ENCODE measurements at regions not wholly inside any gene's neighbourhood (a gene's known extent, or its start where the extent isn't known, plus 50 kb on each side); places are given as distances from the start of the nearest gene placed in this dataset.

DNA sequence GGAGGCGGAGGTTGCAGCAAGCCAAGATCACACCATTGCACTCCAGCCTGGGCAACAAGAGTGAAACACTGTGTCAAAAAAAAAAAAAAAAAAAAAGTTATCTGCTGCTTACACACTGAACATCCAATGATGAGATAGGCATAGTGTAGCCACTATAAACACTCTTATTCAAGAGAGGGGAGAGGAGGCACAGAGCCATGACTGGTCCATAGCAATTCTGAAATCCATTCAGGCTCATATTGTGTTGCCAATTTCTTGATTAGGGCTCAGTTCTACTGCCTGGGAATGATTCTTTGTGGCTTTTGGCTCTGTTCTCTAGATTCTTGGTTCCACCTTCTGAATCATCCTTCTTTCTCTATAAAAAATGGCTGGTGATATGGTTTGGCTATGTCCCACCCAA, 136.1 kb downstream of the ZFP36L2 start:
- no peak for TF ChIP-seq POLR2AphosphoS5 (IDR thresholded peaks at IDR 0.05; ENCODE audit: borderline replicate concordance, low read depth, low read length)
- TF ChIP-seq EZH2 (IDR thresholded peaks at IDR 0.05) = no peak

Measured in SK-N-MC (cell line).